ENCODE measurements at regions not wholly inside any gene's neighbourhood (a gene's known extent, or its start where the extent isn't known, plus 50 kb on each side); places are given as distances from the start of the nearest gene placed in this dataset.
"Not testable (repeated sequence)": the region's sequence is repeated elsewhere in the genome, so short reads cannot be mapped to it uniquely, and the experiment has no call there.

- not testable (repeated sequence) for TF ChIP-seq CTCF, POLR2A (IDR thresholded peaks at IDR 0.05)
Observed at GRCh38 chr11:67727066-67728040, 52.9 kb upstream of the ALDH3B2 start.

Data from right lobe of liver (tissue), 4 donors.